ENCODE measurements at regions not wholly inside any gene's neighbourhood (a gene's known extent, or its start where the extent isn't known, plus 50 kb on each side); places are given as distances from the start of the nearest gene placed in this dataset.

DNA sequence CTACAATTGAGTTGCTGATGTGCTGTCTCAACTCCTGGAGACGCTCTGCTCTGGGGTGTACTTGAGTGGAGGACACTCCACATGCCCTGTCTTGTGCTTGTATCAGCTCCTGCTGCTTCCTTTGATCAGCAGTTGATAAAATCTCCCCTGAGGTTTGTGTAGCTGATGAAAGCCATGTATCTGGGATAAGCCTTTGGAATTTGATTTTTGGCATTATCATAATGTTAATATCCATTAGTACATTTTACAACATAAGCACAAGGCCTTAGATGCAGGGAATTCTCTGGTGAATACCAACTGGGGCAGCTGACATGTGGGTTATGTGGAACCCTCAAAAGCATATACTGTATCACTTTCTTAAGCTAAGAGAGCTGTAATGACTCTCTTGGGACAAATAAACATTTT lies 222.7 kb upstream of the ITGA4 start:
- TF ChIP-seq POLR2AphosphoS5 (IDR thresholded peaks at IDR 0.05; ENCODE audit: borderline replicate concordance, low read depth, low read length) (peak; percentile 53; the same call in 1 of the 2 replicates), EZH2 (IDR thresholded peaks at IDR 0.05) (no peak), FOXP2 (optimal IDR thresholded peaks at IDR 0.05; ENCODE audit: control extremely low read depth, extremely low read length, insufficient read depth) (no peak)
